GM13977 (cell line): ENCODE measurements at regions not wholly inside any gene's neighbourhood (a gene's known extent, or its start where the extent isn't known, plus 50 kb on each side); places are given as distances from the start of the nearest gene placed in this dataset.

Experiments
- DNase-seq: peaks from one replicate; pipeline ENCODE4 v3.0.0; 2012; ENCODE audit warnings: low spot score
- in situ Hi-C: fragments of 300-500 bp; cut with MboI; formaldehyde crosslinking; loops from one replicate; pipeline ENCODE4 v1.12.0; 2022; ENCODE audit warnings: low sequenced_read_pairs, low pct_unique_long_range_greater_than_20kb, mixed read lengths, inconsistent platforms; ENCODE audit not compliant: unreplicated experiment
- TF ChIP-seq, protein P1 (sequence below): IDR thresholded peaks from 2 replicates; pipeline ENCODE4 v1.5.1; 2012; ENCODE audit warnings: mild to moderate bottlenecking, control low read depth; ENCODE audit not compliant: insufficient read depth; ENCODE audit errors: extremely low read depth, missing control alignments

DNA sequence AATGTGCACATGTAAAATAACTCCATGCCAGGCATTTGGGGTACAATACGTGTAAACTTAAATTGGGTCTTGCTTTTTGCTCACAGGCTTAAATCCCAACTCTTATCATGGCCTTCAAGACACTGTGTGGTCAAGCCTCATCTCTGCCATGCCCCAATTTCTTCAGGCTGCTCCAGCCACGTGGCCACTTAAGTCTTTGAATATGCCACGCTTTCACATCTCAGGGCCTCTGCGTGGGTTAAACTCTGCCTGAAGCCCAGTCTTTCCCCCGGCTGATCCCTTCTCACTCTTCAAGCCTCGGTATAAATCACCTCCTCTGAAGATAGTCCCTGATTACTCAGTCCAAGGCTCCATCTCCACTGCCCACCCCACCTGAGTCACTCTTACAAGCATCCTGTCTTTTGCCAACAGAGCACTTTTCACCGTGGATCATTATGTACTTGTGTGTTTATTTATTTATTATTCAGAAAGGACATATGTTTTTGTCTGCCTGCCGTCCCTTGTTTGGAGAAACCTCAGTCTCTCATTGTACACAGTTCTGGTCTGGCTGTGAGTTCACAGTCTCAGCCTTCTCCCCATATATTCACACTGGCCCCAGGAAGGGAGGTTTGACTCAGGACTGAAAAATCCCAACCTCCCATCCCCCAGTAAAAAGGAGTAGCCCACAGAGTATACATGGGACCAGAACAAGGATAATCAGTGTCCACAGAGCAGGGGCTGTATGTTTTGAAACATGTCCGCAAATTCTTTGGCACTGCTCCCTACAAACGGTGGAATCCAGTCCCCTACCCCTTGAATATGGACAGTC is 344.7 kb downstream of the MN1 start:
- TF ChIP-seq, protein P1, sequence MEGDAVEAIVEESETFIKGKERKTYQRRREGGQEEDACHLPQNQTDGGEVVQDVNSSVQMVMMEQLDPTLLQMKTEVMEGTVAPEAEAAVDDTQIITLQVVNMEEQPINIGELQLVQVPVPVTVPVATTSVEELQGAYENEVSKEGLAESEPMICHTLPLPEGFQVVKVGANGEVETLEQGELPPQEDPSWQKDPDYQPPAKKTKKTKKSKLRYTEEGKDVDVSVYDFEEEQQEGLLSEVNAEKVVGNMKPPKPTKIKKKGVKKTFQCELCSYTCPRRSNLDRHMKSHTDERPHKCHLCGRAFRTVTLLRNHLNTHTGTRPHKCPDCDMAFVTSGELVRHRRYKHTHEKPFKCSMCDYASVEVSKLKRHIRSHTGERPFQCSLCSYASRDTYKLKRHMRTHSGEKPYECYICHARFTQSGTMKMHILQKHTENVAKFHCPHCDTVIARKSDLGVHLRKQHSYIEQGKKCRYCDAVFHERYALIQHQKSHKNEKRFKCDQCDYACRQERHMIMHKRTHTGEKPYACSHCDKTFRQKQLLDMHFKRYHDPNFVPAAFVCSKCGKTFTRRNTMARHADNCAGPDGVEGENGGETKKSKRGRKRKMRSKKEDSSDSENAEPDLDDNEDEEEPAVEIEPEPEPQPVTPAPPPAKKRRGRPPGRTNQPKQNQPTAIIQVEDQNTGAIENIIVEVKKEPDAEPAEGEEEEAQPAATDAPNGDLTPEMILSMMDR: no peak
- in situ Hi-C loops: no loop called here
- no peak for DNase-seq

DNA sequence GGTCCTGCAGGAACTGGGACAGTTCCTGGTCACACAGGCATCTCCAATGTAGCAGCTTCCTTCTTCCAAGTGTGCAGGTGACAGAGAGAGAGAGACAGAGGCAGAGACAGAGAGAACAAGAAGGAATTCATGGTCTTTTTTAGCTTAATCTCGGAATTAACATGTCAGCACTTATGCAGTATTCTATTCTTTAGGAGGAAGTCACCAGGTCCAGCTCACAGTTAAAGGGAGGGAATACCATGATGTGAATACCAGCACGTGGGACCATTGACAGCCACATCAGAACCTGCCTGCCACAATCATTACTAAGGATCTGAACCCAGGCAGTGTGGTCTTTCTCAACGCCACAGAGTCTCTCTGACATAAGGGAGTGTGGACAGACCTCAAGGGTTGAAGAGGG is 341.6 kb downstream of the MN1 start:
- TF ChIP-seq, protein P1: no peak
- no peak for DNase-seq
- in situ Hi-C loops: no loop called here

DNA sequence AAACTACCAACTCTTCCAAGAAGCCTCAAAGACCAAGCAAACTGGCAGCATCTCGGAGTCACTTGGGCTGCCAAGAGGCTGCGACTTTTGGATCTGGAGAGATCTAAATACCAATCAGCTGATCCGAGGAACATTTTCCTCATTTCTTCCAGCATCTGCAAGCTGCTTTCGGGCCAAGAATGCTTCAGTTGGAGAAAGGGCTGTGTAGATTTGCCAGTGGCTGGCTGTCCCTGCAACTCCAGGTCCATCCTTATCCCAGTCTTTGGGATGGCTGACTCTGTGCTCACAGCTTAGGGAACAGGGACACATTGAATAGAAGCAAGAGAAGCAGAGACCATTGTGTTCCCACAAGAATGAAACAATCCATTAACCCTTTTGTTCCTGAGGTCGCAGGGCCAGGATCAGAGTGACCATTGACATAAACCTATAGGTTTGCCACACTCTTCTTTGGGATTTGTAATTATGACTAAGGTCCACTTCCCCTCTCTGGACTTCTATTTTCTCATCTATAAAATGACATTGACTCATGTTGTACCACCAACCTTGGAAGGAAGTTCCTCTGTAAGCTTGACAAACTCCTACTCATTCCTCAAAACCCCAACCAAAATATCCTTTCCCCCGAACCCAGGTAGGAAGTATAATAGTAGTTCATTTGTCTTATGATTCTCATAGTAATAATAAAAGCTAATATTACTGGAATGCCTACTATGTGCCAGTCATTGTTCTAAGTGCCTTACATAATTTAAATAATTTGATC is 340.8 kb downstream of the MN1 start:
- in situ Hi-C loops: no loop called here
- TF ChIP-seq, protein P1: no peak
- DNase-seq: no peak

DNA sequence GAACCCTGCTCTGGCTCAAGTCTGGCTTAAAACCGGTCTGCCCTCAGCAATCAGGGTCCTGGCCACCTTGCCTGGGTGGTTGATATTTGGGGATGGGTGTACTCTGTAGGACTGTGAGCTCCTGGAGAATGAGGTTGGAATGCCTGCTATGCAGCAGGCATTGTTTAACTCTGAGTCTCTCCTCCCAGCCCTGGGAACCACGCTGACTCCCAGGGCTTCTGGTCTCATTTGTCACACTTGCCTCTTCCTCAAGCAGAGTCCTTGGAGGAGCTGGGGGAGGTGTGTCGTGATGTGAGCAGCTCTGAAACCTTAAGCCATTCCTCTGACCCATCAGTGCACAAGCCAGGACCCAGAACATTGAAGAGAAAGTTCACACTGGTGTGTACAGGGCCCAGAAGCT is 340.1 kb downstream of the MN1 start:
- TF ChIP-seq, protein P1: no peak
- in situ Hi-C loops: no loop called here
- no peak for DNase-seq

DNA sequence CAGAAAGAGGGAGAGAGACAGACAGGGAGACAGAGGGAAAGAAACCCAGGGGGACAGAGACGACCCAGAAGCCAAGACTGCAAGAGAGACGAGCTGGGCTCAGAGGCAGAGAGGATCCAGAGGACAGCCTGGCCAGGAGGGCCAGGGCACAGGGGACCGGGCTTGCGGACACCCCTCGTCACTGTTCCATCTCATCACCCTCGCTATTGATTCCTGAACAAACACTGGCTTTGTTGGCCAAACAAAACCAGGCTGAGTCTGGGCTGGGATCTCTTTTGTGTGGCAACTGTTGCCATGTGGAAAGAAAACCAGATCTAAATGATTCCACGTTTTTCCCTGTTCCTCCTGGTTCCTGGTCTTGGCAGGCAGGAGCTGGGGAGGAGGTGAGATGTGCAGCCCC is 339.4 kb downstream of the MN1 start:
- DNase-seq: no peak
- TF ChIP-seq, protein P1: no peak
- in situ Hi-C loops: no loop called here

DNA sequence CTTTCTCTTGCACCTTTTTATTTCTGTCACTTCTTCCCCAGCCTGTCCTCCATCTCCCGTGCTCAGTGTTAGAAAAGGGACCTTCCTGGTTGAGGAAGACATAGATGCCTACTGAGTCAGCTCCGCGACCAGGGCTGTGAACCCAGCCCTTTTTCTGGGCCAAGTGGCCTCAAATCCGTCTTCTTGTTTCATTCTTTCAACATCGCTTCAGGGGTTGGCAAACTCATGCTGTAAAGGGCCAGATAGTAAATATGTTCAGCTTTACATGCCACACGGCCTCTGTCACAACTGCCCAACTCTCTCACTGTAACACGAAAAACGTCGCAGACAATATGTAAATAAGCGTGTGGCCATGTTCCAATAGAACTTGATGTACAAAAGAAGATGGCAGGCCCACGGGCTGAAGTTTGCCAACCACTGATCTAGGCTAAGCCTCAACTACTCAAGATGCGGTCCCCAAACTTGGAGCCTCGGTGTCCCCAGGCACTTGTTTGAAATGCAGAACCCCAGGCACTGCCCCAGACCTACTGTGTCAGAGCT is 338.4 kb downstream of the MN1 start:
- in situ Hi-C loops: no loop called here
- TF ChIP-seq, protein P1: no peak
- no peak for DNase-seq
